Fibroblast of lung (primary cell): ENCODE measurements at regions not wholly inside any gene's neighbourhood (a gene's known extent, or its start where the extent isn't known, plus 50 kb on each side); places are given as distances from the start of the nearest gene placed in this dataset.
A peak's percentile ranks its signal among the peaks of the same experiment; 100 is the strongest.

Source experiments
- DNase-seq, 2 donors: peaks; one replicate each; pipeline versions ENCODE4 v3.0.0 to v3.0.0-alpha.2; 2010; ENCODE audit warnings: low read depth in 2 of 2
- H2AFZ ChIP-seq: 2 replicates; pipeline ENCODE4 v1.5.1; 2012; ENCODE audit warnings: low read length, control low read depth, inconsistent platforms
- H3K27ac ChIP-seq: 2 replicates; pipeline ENCODE4 v1.5.1; 2011; ENCODE audit warnings: low read length, control low read depth; ENCODE audit not compliant: insufficient read depth
- H3K27me3 ChIP-seq: 2 replicates; pipeline ENCODE4 v1.5.1; 2011; ENCODE audit warnings: mild to moderate bottlenecking, low read length; ENCODE audit not compliant: control insufficient read depth, insufficient read depth
- H3K36me3 ChIP-seq: 2 replicates; pipeline ENCODE4 v1.5.1; 2011; ENCODE audit warnings: low read length; ENCODE audit not compliant: control insufficient read depth, insufficient read depth
- H3K4me1 ChIP-seq: 2 replicates; pipeline ENCODE4 v1.5.1; 2011; ENCODE audit warnings: low read length; ENCODE audit not compliant: control insufficient read depth, insufficient read depth; ENCODE audit errors: extremely low read depth
- H3K4me2 ChIP-seq: 2 replicates; pipeline ENCODE4 v1.5.1; 2011; ENCODE audit warnings: low read length, control low read depth; ENCODE audit not compliant: insufficient read depth; ENCODE audit errors: extremely low read depth
- H3K4me3 ChIP-seq, 4 experiments: fragments of 200-600 bp in 1 of 4; sonication (generic) in 1 of 4; replicated peaks in 1 of 4; 2 replicates each; pipeline ENCODE4 v1.5.1; 2011 to 2016; ENCODE audit warnings: low read length in 4 of 4, low read depth in 3 of 4, mild to moderate bottlenecking in 3 of 4, control low read depth in 2 of 4, inconsistent platforms in 1 of 4, mixed read lengths in 1 of 4; ENCODE audit not compliant: insufficient read depth in 1 of 4; ENCODE audit errors: control extremely low read depth in 1 of 4
- H3K79me2 ChIP-seq: 2 replicates; pipeline ENCODE4 v1.5.1; 2012; ENCODE audit warnings: mild to moderate bottlenecking, low read length, inconsistent platforms; ENCODE audit not compliant: control insufficient read depth, insufficient read depth
- H3K9ac ChIP-seq: 2 replicates; pipeline ENCODE4 v1.5.1; 2011; ENCODE audit warnings: mild to moderate bottlenecking, low read length, control low read depth; ENCODE audit not compliant: insufficient read depth
- H3K9me3 ChIP-seq: 2 replicates; pipeline ENCODE4 v1.5.1; 2012; ENCODE audit warnings: low read depth, low read length; ENCODE audit not compliant: control insufficient read depth, insufficient read depth
- H4K20me1 ChIP-seq: 2 replicates; pipeline ENCODE4 v1.5.1; 2011; ENCODE audit warnings: low read length; ENCODE audit not compliant: control insufficient read depth, insufficient read depth; ENCODE audit errors: extremely low read depth
- CTCF ChIP-seq, 2 donors: IDR thresholded peaks in 1 of 2; conservative IDR thresholded peaks in 1 of 2; 1 replicate in 1 of 2; 2 replicates in 1 of 2; pipeline ENCODE4 v1.5.1; 2011 to 2012; ENCODE audit warnings: low read length in 2 of 2, control low read depth in 1 of 2, inconsistent platforms in 1 of 2, low read depth in 1 of 2, mild to moderate bottlenecking in 1 of 2
- EZH2 ChIP-seq: IDR thresholded peaks from 2 replicates; pipeline ENCODE4 v1.5.1; 2012; ENCODE audit warnings: low read length, control low read depth, mild to moderate bottlenecking; ENCODE audit errors: missing control alignments

DNA sequence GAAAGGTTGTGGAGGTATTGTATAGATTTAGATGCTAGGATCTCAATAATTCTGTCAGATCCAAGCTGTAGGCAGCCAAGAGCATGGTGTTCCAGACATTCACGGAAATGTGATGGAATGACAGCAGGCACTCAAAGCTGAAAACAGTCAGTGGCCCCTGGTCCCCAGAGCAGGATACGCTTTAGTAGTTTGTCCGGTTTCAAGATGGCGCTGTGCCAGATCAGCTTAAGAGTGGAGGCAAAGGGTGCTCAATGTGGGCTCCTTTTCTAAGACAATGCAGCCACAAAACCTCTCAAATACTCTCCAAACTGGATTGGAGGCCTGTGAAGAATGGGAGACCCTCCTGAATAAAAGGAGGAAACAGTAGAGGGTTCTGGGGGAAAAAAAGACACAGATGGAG is 291.2 kb upstream of the HS3ST1 start:
- Histone ChIP-seq H3K9ac (no peak overlapping the region), H3K36me3 (no peaks in the 10 kb centered on the region), H3K27ac (no peak overlapping the region), H3K4me1 (no peaks in the 10 kb centered on the region), H3K79me2 (no peaks in the 10 kb centered on the region), H3K9me3 (no peaks in the 10 kb centered on the region), H3K4me2 (no peak overlapping the region), H3K27me3 (no peaks in the 10 kb centered on the region), H2AFZ (no peak overlapping the region), H3K4me3 (no peak overlapping the region), H4K20me1 (no peaks in the 10 kb centered on the region)
- no peak for DNase-seq
- TF ChIP-seq EZH2 (no peak), CTCF (conservative IDR thresholded peaks at IDR 0.05 in 1 of 2, IDR thresholded peaks at IDR 0.05 in 1 of 2; ENCODE audit: low read depth in 1 of 2, low read length in 2 of 2) (no peak)

- H3K9ac ChIP-seq: no peak overlapping the region
- H3K79me2 ChIP-seq: no peaks in the 10 kb centered on the region
- no peaks in the 10 kb centered on the region for H3K4me1 ChIP-seq
- H2AFZ ChIP-seq: no peak overlapping the region
- H3K27ac ChIP-seq: no peak overlapping the region
- H3K36me3 ChIP-seq: no peaks in the 10 kb centered on the region
- no peak overlapping the region for H3K4me3 ChIP-seq
- DNase-seq: no peak
- no peaks in the 10 kb centered on the region for H3K27me3 ChIP-seq
- TF ChIP-seq CTCF (conservative IDR thresholded peaks at IDR 0.05 in 1 of 2, IDR thresholded peaks at IDR 0.05 in 1 of 2; ENCODE audit: low read depth in 1 of 2, low read length in 2 of 2): no peak
- TF ChIP-seq EZH2: no peak
- no peak overlapping the region for H3K4me2 ChIP-seq
- no peaks in the 10 kb centered on the region for H4K20me1 ChIP-seq
- H3K9me3 ChIP-seq: no peaks in the 10 kb centered on the region
Observed at GRCh38 chr4:11715753-11716521, 287.2 kb upstream of the HS3ST1 start.

DNA sequence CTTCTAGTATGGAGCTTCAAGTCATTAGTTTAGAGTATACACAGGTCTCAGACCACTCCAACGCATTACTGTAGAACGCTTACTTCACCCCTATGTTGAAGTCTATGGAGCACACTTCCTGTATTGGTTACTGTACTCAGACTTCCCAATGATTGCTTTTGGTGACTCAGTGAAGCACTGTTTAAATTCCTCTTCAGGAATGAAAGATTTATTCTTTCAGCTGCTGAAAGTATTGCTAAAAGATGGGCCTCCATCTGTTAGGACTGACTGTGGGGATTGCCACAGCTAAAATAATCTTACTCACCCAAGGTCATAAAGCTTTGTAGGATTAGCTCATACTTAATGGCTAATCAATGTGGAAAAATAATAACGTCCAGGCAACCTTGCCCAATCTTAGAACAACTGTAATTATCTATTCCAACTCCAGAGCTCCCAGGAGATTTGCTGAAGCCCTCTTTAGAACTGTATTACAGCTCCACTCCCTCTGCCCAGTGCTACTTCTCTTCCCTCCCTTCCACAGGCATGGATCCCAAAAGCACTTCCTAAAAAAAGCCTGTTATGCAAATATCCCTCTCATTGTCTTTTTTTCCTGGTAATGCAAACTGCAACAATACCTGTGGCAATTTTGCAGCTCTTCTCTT is 281.9 kb upstream of the HS3ST1 start:
- Histone ChIP-seq H3K79me2 (no peaks in the 10 kb centered on the region), H3K9ac (no peak overlapping the region), H3K36me3 (no peaks in the 10 kb centered on the region), H4K20me1 (no peaks in the 10 kb centered on the region), H3K9me3 (no peaks in the 10 kb centered on the region), H3K4me1 (no peaks in the 10 kb centered on the region), H3K4me3 (no peak overlapping the region), H3K27me3 (no peaks in the 10 kb centered on the region), H3K27ac (no peak overlapping the region), H2AFZ (no peak overlapping the region), H3K4me2 (no peak overlapping the region)
- TF ChIP-seq CTCF (conservative IDR thresholded peaks at IDR 0.05 in 1 of 2, IDR thresholded peaks at IDR 0.05 in 1 of 2; ENCODE audit: low read depth in 1 of 2, low read length in 2 of 2) (no peak), EZH2 (no peak)
- peak in 1 of 2 donors; percentile 78 for DNase-seq
